BJ (cell line): ENCODE measurements at regions not wholly inside any gene's neighbourhood (a gene's known extent, or its start where the extent isn't known, plus 50 kb on each side); places are given as distances from the start of the nearest gene placed in this dataset.

ENCODE experiments used
- CTCF ChIA-PET: fragments of 350-600 bp; formaldehyde crosslinking; extraction: SDS; loops from one replicate; lab custom pipeline; 2021; ENCODE audit warnings: antibody characterized with exemption, inconsistent platforms; lab: Yijun Ruan, JAX
- POLR2A ChIA-PET: fragments of 300-600 bp; sonication (Branson Sonifier 250); formaldehyde crosslinking; extraction: SDS; loops from one replicate; lab custom pipeline; 2021; ENCODE audit warnings: antibody characterized with exemption; lab: Charles Lee
- DNase-seq: peaks from one replicate; pipeline ENCODE4 v3.0.0-alpha.2; 2011; ENCODE audit warnings: low read depth
- H3K27me3 ChIP-seq: 2 replicates; pipeline ENCODE4 v1.6.0; 2011; ENCODE audit warnings: low read length; ENCODE audit not compliant: control insufficient read depth, insufficient read depth
- H3K36me3 ChIP-seq: 2 replicates; pipeline ENCODE4 v1.5.1; 2011; ENCODE audit warnings: low read length; ENCODE audit not compliant: control insufficient read depth, insufficient read depth
- H3K4me3 ChIP-seq: 2 replicates; pipeline ENCODE4 v1.5.1; 2011; ENCODE audit warnings: low read depth, mild to moderate bottlenecking, control low read depth, low read length
- CTCF ChIP-seq: IDR thresholded peaks from 2 replicates; pipeline ENCODE4 v1.5.1; 2011; ENCODE audit warnings: low read depth, mild to moderate bottlenecking, control low read depth, inconsistent platforms, low read length, moderate library complexity; ENCODE audit not compliant: insufficient read depth

- ChIA-PET CTCF (no interaction called here), POLR2A (no interaction called here)
- Histone ChIP-seq H3K36me3 (no peaks in the 10 kb centered on the region), H3K4me3 (no peak overlapping the region), H3K27me3 (no peaks in the 10 kb centered on the region)
- no peak for DNase-seq
- no peak for TF ChIP-seq CTCF
Measured at GRCh38 chr1:194442901-194443575, 1256.6 kb upstream of the B3GALT2 start.

DNA sequence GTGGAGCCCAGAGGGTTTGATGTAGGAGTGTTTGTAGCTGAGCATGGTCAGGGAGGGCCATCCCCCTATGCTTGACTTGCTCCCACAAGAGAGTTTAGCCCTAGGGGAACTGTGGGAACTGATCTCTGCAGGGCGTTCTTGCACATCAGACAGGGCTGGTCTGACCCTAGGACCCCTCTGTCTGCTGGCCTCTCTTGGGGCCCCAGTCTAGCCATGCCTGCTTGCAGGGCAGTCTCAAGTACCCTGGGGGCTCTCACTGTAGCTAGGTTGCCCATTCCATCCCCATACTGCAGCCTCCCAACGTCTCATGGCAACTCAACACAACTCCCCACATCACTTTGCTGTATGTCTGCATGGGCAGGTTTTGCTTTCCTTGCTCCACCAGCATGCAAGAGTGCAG lies 1250.7 kb upstream of the B3GALT2 start:
- Histone ChIP-seq H3K36me3 (no peaks in the 10 kb centered on the region), H3K27me3 (no peaks in the 10 kb centered on the region), H3K4me3 (no peak overlapping the region)
- POLR2A ChIA-PET, result no interaction called here
- CTCF ChIA-PET, result no interaction called here
- TF ChIP-seq CTCF, result no peak
- no peak for DNase-seq

- TF ChIP-seq CTCF, result no peak
- no peaks in the 10 kb centered on the region for H3K27me3 ChIP-seq
- CTCF ChIA-PET, result interaction anchor here (0.9 kb wide), 1 partner anchor 13 kb away, joined by 3 read pairs; no protein-coding TSS in a partner anchor
- POLR2A ChIA-PET, result no interaction called here
- DNase-seq, result no peak
- no peak overlapping the region for H3K4me3 ChIP-seq
- no peaks in the 10 kb centered on the region for H3K36me3 ChIP-seq
Measured at GRCh38 chr1:194431121-194431520, 1244.7 kb upstream of the B3GALT2 start.

DNA sequence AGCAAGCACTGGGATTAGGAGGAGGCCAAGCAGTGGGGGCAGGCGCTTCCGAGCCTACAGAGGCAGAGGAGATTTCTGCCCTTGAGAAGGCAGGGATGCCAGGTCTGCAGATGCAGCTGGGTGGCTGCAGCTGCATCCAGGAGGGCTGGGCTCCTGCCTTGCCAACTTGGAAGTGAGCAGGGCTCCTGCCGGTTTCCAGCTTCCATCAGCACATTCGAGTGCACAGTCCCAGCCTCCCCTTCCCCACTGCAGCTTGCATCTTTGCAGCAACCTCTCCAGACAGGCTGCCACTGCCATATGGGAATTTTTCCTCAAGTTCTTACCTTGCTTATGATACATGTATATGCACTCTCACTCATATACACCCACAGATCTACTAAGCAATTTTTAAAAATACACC lies 1234.3 kb upstream of the B3GALT2 start:
- DNase-seq, result no peak
- H3K4me3 ChIP-seq, result no peak overlapping the region
- no peak for TF ChIP-seq CTCF
- ChIA-PET CTCF (no interaction called here), POLR2A (no interaction called here)
- H3K27me3 ChIP-seq, result no peaks in the 10 kb centered on the region
- H3K36me3 ChIP-seq, result no peaks in the 10 kb centered on the region

- POLR2A ChIA-PET, result no interaction called here
- Histone ChIP-seq H3K4me3 (no peak overlapping the region), H3K27me3 (no peaks in the 10 kb centered on the region), H3K36me3 (no peaks in the 10 kb centered on the region)
- CTCF ChIA-PET, result no interaction called here
- no peak for DNase-seq
- TF ChIP-seq CTCF, result no peak
Measured at GRCh38 chr1:194419721-194420120, 1233.3 kb upstream of the B3GALT2 start.
